Mucosa of rectum (tissue), 2 donors: ENCODE measurements at regions not wholly inside any gene's neighbourhood (a gene's known extent, or its start where the extent isn't known, plus 50 kb on each side); places are given as distances from the start of the nearest gene placed in this dataset.

Source experiments
- H3K27ac ChIP-seq, 2 donors: one replicate each; pipeline ENCODE4 v1.7.0; 2013; ENCODE audit warnings: inconsistent platforms in 2 of 2, low read depth in 2 of 2, low read length in 2 of 2
- H3K27me3 ChIP-seq, 2 donors: one replicate each; pipeline ENCODE4 v1.7.0; 2013; ENCODE audit warnings: low read length in 2 of 2; ENCODE audit not compliant: control insufficient read depth in 2 of 2, insufficient read depth in 2 of 2
- H3K36me3 ChIP-seq, 2 donors: one replicate each; pipeline ENCODE4 v1.7.0; 2013; ENCODE audit warnings: low read length in 2 of 2; ENCODE audit not compliant: control insufficient read depth in 2 of 2, insufficient read depth in 2 of 2
- H3K4me1 ChIP-seq, 2 donors: one replicate each; pipeline ENCODE4 v1.7.0; 2013; ENCODE audit warnings: low read length in 2 of 2, mild to moderate bottlenecking in 1 of 2; ENCODE audit not compliant: control insufficient read depth in 2 of 2, insufficient read depth in 2 of 2
- H3K4me3 ChIP-seq, 2 donors: one replicate each; pipeline ENCODE4 v1.7.0; 2013; ENCODE audit warnings: low read length in 2 of 2
- H3K9ac ChIP-seq, 2 donors: one replicate each; pipeline ENCODE4 v1.7.0; 2013; ENCODE audit warnings: low read length in 2 of 2, low read depth in 1 of 2, mild to moderate bottlenecking in 1 of 2
- H3K9me3 ChIP-seq, 2 donors: one replicate each; pipeline ENCODE4 v1.7.0; 2013; ENCODE audit warnings: low read length in 2 of 2; ENCODE audit not compliant: control insufficient read depth in 2 of 2
- donor health status: healthy.
- donor health status: Normal muscosa, but diverticular disease.

DNA sequence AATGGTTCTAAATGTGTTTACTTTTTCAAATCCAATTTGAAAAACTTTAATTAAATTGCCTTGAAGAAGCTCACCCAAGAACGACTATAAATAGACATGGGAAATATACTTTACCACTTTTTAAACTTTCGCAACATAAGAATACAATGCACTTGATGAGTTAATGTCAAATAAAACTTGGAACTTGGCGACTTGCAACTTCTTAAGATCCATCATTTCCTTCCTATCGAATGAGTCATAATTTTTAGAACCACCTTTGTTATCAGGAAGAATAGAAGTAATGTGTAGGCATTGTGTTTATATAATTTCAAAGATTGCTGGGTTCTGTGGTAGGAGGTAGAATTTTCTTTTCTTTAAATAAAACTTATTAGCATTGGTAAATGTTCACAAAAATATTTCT lies 1417.4 kb upstream of the FLRT2 start:
- H3K4me1 ChIP-seq = no peaks in the 10 kb centered on the region

DNA sequence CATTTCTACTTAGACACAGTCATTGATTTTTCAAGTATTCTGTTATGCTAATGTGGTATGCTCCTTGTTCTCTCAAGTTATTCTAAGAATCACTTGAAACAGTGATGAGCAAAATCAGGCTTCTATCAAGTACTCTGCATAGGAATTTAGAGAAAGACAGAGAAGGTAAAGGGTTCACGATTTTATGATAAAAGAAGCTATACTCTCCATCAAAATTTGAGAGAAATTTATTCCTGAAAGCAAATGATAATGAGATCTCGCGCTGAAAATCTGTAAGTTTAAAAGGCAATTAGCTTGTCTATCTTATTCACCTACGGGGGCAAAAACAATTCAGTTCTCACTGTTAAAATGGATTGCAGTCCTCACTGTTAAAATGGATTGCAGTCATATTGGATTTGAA lies 1404.3 kb upstream of the FLRT2 start:
- Histone ChIP-seq H3K36me3 (no peaks in the 10 kb centered on the region), H3K4me3 (no peak overlapping the region), H3K4me1 (no peaks in the 10 kb centered on the region), H3K27me3 (no peaks in the 10 kb centered on the region), H3K9ac (no peak overlapping the region), H3K27ac (no peak overlapping the region), H3K9me3 (peaks cover 0 to 3% of the 10 kb centered on the region in 2 donors)

More for the DNA sequence above, 1417.4 kb upstream of the FLRT2 start:
- Histone ChIP-seq H3K27me3 (no peaks in the 10 kb centered on the region), H3K9ac (no peak overlapping the region), H3K36me3 (no peaks in the 10 kb centered on the region), H3K27ac (no peak overlapping the region), H3K4me3 (no peak overlapping the region), H3K9me3 (peaks cover 0 to 4% of the 10 kb centered on the region in 2 donors)

DNA sequence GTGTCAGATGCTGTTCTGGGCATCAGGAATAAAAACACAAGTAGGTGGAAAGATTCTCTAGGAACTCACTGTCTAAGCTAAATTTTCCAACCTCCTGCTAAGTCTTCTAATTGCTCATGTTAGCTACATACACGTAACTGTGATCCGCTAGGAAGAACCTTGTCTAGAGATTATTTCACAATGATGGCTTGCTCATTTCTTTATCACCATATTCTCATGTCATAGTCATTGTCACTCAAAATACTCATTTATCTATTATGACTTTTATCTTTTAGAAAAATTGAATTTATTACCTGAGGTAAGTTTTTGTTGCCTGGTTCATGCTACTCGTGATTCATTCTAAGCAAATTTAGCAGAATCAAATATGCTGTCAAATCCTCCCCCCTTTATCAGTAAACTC lies 1402.4 kb upstream of the FLRT2 start:
- Histone ChIP-seq H3K27ac (no peak overlapping the region), H3K36me3 (no peaks in the 10 kb centered on the region), H3K27me3 (no peaks in the 10 kb centered on the region), H3K4me1 (no peaks in the 10 kb centered on the region), H3K9me3 (peaks cover 0 to 3% of the 10 kb centered on the region in 2 donors), H3K9ac (no peak overlapping the region), H3K4me3 (no peak overlapping the region)

DNA sequence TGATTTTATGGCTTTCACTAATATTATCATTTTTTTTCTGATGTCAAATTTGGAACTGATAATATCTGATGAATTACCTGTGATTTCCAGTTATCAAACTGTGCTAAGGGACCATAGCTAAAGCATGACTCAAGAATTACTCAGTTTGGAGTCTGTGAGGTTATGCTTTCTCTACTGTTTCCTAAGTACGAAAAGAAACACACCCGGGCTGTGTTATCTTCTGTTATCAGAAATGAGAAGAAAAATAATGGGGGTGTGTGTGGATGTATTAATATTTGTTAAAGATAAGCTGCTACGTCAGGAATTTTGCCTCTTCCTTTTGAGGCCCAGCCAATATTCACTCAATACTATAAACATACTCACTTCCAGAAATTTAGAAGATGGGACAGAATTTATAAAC lies 1401.9 kb upstream of the FLRT2 start:
- Histone ChIP-seq H3K36me3 (no peaks in the 10 kb centered on the region), H3K27ac (no peak overlapping the region), H3K27me3 (no peaks in the 10 kb centered on the region), H3K4me1 (no peaks in the 10 kb centered on the region), H3K9ac (no peak overlapping the region), H3K4me3 (no peak overlapping the region), H3K9me3 (peaks cover 0 to 3% of the 10 kb centered on the region in 2 donors)

DNA sequence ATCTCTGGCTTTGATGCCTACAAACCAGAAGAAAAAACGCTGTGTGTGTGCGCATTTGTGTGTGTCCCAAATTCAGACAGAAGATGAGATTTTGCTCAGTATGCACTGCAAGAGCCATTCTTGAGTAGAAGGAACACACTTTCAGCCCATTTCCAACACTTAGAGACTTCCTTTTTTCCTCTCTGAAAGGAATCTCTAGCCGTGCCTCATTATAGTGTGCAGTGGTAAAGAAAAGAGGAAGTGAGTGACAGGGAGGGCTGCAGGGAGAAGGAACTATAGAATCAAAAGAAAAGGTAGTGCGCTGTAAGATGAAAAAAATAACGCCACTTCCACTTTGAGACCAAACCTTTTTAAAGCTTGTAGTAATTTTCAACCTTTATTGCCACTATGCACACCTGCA lies 1400.9 kb upstream of the FLRT2 start:
- Histone ChIP-seq H3K9me3 (peaks cover 0 to 3% of the 10 kb centered on the region in 2 donors), H3K27ac (no peak overlapping the region), H3K4me1 (no peaks in the 10 kb centered on the region), H3K36me3 (no peaks in the 10 kb centered on the region), H3K9ac (no peak overlapping the region), H3K4me3 (no peak overlapping the region), H3K27me3 (no peaks in the 10 kb centered on the region)

DNA sequence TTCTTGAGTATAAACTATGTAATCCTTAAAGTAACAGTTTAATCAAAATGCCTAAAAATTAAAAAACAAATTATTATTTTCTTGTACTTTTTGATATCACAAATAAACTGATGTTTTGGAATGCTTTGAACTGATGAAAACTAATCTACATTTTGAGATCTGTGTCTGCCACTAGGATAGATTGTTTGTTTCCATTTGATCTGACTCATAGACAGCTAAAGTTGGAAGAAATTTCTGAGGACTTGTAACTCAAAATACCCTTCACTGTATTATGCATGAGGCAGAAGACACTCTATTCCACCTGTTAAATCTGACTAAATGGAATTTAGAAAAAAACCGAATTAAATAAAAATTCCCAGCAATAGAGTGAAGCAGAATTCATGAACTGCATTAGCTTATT lies 1400.0 kb upstream of the FLRT2 start:
- Histone ChIP-seq H3K27ac (no peak overlapping the region), H3K9me3 (peaks cover 0 to 3% of the 10 kb centered on the region in 2 donors), H3K4me1 (no peaks in the 10 kb centered on the region), H3K36me3 (no peaks in the 10 kb centered on the region), H3K4me3 (no peak overlapping the region), H3K9ac (no peak overlapping the region), H3K27me3 (no peaks in the 10 kb centered on the region)

DNA sequence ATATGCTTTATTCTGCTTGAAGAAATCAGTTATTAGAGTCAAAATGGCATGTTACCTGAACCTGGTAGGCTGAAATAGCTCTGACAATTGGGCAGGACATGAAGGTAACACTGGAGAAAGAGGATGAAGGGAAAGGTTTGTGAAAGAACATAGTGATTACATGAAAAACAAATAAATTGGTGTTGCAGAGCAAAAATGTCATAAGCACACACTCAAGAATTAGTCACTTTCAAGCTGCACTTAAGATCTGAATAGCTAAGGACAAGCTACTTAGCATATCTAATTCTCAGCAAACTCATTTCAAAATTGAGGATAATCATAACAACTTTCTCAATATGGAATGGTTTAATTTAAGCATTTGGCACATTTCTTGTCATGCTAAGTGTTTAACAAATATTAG lies 1398.0 kb upstream of the FLRT2 start:
- H3K4me3 ChIP-seq = no peak overlapping the region
- no peaks in the 10 kb centered on the region for H3K27me3 ChIP-seq
- no peak overlapping the region for H3K27ac ChIP-seq
- no peak overlapping the region for H3K9ac ChIP-seq
- H3K4me1 ChIP-seq = no peaks in the 10 kb centered on the region
- H3K36me3 ChIP-seq = no peaks in the 10 kb centered on the region
- H3K9me3 ChIP-seq = peaks cover 2 to 3% of the 10 kb centered on the region in 2 donors

DNA sequence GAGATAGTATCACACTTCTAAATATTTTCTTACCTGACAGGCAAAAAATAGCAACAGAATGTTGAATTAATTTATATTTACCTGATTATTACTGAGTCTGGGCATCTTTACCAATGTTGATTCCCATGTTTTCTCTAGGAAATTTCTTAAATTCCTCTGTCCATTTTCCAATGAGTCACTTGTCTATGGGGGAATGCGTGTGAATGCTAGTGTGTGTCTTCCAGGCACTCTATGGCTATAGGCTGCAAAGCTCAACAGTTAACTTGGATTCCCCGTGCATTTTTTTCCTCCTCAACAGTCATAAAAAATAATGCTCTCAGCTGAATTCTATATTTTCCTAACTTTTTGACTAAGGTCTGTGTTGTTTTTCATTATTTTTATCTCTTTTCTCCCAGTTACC lies 1385.8 kb upstream of the FLRT2 start:
- Histone ChIP-seq H3K4me3 (no peak overlapping the region), H3K36me3 (no peaks in the 10 kb centered on the region), H3K4me1 (no peaks in the 10 kb centered on the region), H3K27ac (no peak overlapping the region), H3K9me3 (no peaks in the 10 kb centered on the region), H3K27me3 (no peaks in the 10 kb centered on the region), H3K9ac (no peak overlapping the region)

DNA sequence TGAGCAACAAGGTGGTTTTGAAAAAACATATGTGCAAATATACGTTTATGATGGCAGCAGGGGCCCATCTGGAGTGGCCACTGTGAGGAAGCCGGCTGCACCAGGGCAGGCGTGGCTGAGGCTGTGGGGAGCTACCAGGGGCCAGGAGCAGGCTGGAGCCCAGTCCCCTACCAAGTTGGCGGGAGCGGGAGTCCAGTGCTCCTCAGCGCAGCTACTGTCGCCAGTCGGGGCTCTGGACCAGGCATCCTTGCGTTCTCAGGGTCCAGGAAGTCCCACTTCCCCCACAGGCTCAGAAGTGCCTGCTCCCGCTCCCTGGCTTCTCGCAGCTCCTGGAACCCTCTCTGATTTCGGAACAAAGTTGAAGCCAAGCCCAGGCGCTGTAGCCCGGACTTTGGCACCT lies 1377.5 kb upstream of the FLRT2 start:
- Histone ChIP-seq H3K36me3 (no peaks in the 10 kb centered on the region), H3K9ac (no peak overlapping the region), H3K4me1 (no peaks in the 10 kb centered on the region), H3K9me3 (peaks cover 0 to 3% of the 10 kb centered on the region in 2 donors), H3K27me3 (no peaks in the 10 kb centered on the region), H3K27ac (no peak overlapping the region), H3K4me3 (no peak overlapping the region)

DNA sequence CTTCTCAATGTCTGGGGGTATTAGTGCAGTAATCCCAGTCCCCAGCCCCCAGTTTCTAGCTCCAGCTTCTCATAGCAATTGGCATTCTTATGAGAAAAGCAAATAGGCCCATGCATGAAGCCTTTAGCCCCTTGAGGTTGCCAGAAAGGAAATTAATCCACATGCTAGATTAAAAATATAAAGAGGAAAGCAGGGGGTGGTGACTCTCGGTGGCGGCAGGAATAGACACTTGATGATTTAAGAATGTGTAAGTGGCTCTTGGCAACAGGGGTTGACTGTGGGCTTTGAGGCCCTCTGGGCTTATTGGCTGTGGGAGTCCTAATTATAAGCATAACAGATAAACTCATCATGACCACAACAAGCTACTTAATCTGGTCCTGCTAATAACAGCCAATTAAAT lies 1367.3 kb upstream of the FLRT2 start:
- Histone ChIP-seq H3K27ac (no peak overlapping the region), H3K27me3 (no peaks in the 10 kb centered on the region), H3K9me3 (no peaks in the 10 kb centered on the region), H3K4me3 (no peak overlapping the region), H3K4me1 (no peaks in the 10 kb centered on the region), H3K9ac (no peak overlapping the region), H3K36me3 (no peaks in the 10 kb centered on the region)

DNA sequence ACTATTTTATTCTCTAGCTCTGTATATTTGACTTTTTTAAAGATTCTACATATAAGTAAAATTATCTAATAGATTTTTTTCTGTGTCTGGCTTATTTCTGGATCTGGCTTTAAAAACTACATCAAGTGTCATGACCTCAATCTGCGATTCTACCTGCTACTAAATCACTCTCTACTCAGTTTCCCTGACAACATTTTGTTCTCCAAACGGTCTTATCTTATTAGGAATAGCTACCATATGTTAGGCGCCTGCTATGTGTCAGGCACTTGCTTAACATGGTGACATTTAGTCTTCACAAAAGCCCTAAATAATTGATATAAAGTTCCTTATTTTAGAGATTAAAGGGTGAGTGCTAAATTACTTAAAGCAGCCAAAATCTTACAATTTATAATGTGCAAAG lies 1362.9 kb upstream of the FLRT2 start:
- Histone ChIP-seq H3K4me3 (no peak overlapping the region), H3K4me1 (no peaks in the 10 kb centered on the region), H3K9ac (no peak overlapping the region), H3K27me3 (no peaks in the 10 kb centered on the region), H3K27ac (no peak overlapping the region), H3K36me3 (no peaks in the 10 kb centered on the region), H3K9me3 (no peaks in the 10 kb centered on the region)
